ENCODE measurements at regions not wholly inside any gene's neighbourhood (a gene's known extent, or its start where the extent isn't known, plus 50 kb on each side); places are given as distances from the start of the nearest gene placed in this dataset.

DNA sequence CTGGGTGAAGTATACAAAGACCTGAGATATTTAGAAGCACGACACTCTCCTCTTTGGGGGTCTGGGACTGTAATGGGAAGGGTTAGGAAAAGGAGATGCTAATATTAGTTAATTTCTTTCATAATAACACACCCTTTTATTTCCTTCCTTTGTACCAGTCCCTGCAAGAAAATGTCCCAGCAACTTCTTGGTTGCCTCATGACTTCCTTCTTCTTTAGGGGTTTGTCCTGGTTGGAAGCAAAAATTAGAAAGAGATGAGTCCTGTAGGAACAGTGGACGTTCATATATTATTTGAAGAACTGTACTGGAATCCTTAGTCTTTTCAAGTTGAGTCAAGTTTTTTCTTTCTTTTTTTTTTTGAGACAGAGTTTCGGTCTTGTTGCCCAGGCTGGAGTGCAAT, 227.8 kb upstream of the TBL1XR1 start:
- DNase-seq, result no peak
- H3K4me3 Mint-ChIP-seq, result no peak overlapping the region
- H3K27ac Mint-ChIP-seq, result no peak overlapping the region
- H3K27me3 Mint-ChIP-seq, result no peaks in the 10 kb centered on the region
- H3K9me3 Mint-ChIP-seq, result no peaks in the 10 kb centered on the region
- no peaks in the 10 kb centered on the region for H3K36me3 Mint-ChIP-seq (ENCODE audit: low read depth)
- ATAC-seq, result no peak
- peaks cover 38% of the 10 kb centered on the region for H3K4me1 Mint-ChIP-seq

GRCh38 chr3:177426106-177426877, 229.0 kb upstream of the TBL1XR1 start:
- Mint-ChIP-seq H3K4me1 (peaks cover 27% of the 10 kb centered on the region), H3K27ac (peak overlapping the region; percentile 89)

GRCh38 chr3:177426878-177427495, 229.7 kb upstream of the TBL1XR1 start:
- Mint-ChIP-seq H3K27ac (peak overlapping the region; percentile 89), H3K36me3 (ENCODE audit: low read depth) (no peaks in the 10 kb centered on the region), H3K4me3 (peak overlapping the region; percentile 61), H3K4me1 (peaks cover 24% of the 10 kb centered on the region), H3K9me3 (no peaks in the 10 kb centered on the region), H3K27me3 (no peaks in the 10 kb centered on the region)
- DNase-seq (peak; percentile 22), ATAC-seq (peak; percentile 97)

More at GRCh38 chr3:177426106-177426877, 229.0 kb upstream of the TBL1XR1 start:
- ATAC-seq (no peak), DNase-seq (no peak)
- Mint-ChIP-seq H3K36me3 (ENCODE audit: low read depth) (no peaks in the 10 kb centered on the region), H3K9me3 (no peaks in the 10 kb centered on the region), H3K27me3 (no peaks in the 10 kb centered on the region), H3K4me3 (no peak overlapping the region)

GRCh38 chr3:177427540-177427939, 230.3 kb upstream of the TBL1XR1 start:
- no peaks in the 10 kb centered on the region for H3K27me3 Mint-ChIP-seq
- ATAC-seq, result peak; percentile 48
- peak overlapping the region; percentile 89 for H3K27ac Mint-ChIP-seq
- no peaks in the 10 kb centered on the region for H3K36me3 Mint-ChIP-seq (ENCODE audit: low read depth)
- H3K4me1 Mint-ChIP-seq, result peaks cover 21% of the 10 kb centered on the region
- no peaks in the 10 kb centered on the region for H3K9me3 Mint-ChIP-seq
- peak overlapping the region; percentile 61 for H3K4me3 Mint-ChIP-seq
- DNase-seq, result no peak

DNA sequence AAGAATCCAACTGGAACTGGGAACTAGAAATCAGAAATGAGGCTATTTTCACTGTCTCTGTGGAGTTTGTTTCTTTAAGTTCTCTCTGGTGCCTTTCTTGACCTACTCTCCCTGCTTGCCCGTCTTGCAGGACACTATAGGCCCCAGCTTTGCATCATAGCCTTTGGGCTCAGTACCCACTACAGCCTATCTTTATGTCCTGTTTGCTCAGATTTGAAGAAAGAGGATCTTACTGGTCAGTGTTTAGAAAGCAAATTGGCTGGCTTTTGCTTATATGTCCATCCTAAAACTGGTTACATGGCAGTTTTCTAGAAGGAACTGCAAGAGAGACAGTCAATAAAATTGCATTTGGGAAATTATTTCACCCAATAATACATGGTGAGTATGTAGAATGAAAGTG, 231.8 kb upstream of the TBL1XR1 start:
- H3K4me1 Mint-ChIP-seq, result peaks cover 21% of the 10 kb centered on the region
- no peaks in the 10 kb centered on the region for H3K9me3 Mint-ChIP-seq
- no peak overlapping the region for H3K27ac Mint-ChIP-seq
- H3K4me3 Mint-ChIP-seq, result no peak overlapping the region
- H3K27me3 Mint-ChIP-seq, result no peaks in the 10 kb centered on the region
- no peaks in the 10 kb centered on the region for H3K36me3 Mint-ChIP-seq (ENCODE audit: low read depth)
- ATAC-seq, result no peak
- no peak for DNase-seq

- no peak for ATAC-seq
- Mint-ChIP-seq H3K27ac (no peak overlapping the region), H3K27me3 (no peaks in the 10 kb centered on the region), H3K4me3 (no peak overlapping the region), H3K4me1 (peaks cover 21% of the 10 kb centered on the region), H3K9me3 (no peaks in the 10 kb centered on the region), H3K36me3 (ENCODE audit: low read depth) (no peaks in the 10 kb centered on the region)
- DNase-seq, result no peak
Observed at GRCh38 chr3:177429771-177430170, 232.5 kb upstream of the TBL1XR1 start.

DNA sequence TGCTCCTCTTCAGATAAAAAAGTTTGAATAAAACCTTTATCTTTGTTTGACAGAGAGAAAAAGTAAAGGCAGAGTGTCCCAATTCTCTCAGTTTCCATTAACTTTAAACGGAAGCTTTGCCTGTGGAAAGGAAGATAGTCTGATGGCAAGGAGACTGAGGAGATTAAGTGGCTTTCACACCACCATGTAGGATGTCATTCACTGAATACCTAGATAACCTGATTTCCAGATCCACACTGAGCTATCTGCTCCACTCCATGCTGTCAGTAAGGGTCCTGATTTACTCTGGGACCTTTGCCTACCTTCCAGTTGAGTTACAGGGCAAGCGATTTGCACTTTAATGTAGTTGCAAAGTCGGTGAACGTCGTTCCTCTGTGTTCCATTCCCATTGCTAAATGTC, 233.4 kb upstream of the TBL1XR1 start:
- Mint-ChIP-seq H3K4me1 (peaks cover 21% of the 10 kb centered on the region), H3K4me3 (no peak overlapping the region), H3K9me3 (no peaks in the 10 kb centered on the region), H3K36me3 (ENCODE audit: low read depth) (no peaks in the 10 kb centered on the region), H3K27ac (no peak overlapping the region), H3K27me3 (no peaks in the 10 kb centered on the region)
- DNase-seq, result no peak
- no peak for ATAC-seq

DNA sequence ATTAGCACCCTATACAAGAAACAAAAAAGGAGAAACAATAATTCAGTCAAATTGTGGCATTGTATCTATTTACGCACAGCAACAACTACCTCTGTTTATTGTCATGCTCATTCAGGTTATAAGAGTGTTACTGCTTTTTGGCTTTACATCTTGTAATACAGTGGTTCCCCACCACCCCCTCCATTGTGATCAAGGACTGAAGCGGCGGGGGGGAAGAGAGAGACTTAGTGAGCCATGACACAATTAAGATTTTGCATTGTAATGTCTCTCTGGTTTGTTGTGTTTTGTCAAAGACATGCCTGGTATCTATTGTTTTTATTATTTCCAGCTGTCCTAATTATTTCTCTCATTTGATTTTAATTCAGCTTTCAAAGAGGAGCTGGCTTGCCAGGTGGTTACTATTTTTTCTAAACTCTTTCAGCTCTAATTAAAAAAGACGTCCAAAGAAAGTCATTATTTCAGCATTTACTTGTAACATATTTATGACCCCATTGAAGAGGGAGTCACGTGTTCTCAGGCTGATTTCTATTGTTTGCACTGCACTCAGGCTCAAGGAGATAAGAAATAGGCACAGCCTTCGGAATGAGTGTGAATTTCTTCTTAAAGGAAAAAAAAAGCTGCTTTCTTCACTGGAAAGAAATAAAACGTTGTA, 234.4 kb upstream of the TBL1XR1 start:
- no peak overlapping the region for H3K4me3 Mint-ChIP-seq
- DNase-seq (no peak), ATAC-seq (no peak)
- no peak overlapping the region for H3K27ac Mint-ChIP-seq
- no peaks in the 10 kb centered on the region for H3K36me3 Mint-ChIP-seq (ENCODE audit: low read depth)
- H3K9me3 Mint-ChIP-seq, result no peaks in the 10 kb centered on the region
- H3K27me3 Mint-ChIP-seq, result no peaks in the 10 kb centered on the region
- H3K4me1 Mint-ChIP-seq, result peaks cover 15% of the 10 kb centered on the region

DNA sequence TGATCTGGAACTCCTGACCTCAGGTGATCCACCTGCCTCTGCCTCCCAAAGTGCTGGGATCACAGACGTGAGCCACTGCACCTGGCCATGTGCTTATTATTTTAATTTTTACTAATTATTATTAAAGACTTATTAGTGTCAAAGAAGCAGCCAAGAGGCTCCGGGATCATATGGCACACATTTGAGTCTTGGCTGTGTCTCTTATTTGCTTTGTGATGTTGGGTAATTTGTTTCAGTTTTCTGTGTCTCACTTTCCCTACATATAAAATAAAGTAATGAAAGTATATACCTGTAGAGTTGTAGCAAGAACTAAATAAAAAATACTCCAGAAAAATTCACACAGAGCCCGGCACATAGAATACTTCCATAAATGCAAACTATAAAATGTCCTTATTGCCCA, 238.0 kb upstream of the TBL1XR1 start:
- no peak overlapping the region for H3K4me3 Mint-ChIP-seq
- H3K9me3 Mint-ChIP-seq, result no peaks in the 10 kb centered on the region
- no peaks in the 10 kb centered on the region for H3K36me3 Mint-ChIP-seq (ENCODE audit: low read depth)
- DNase-seq, result no peak
- no peaks in the 10 kb centered on the region for H3K27me3 Mint-ChIP-seq
- no peak overlapping the region for H3K27ac Mint-ChIP-seq
- ATAC-seq, result no peak
- no peaks in the 10 kb centered on the region for H3K4me1 Mint-ChIP-seq

- Mint-ChIP-seq H3K4me1 (peaks cover 5% of the 10 kb centered on the region), H3K27ac (no peak overlapping the region), H3K9me3 (no peaks in the 10 kb centered on the region), H3K4me3 (no peak overlapping the region), H3K27me3 (no peaks in the 10 kb centered on the region), H3K36me3 (ENCODE audit: low read depth) (no peaks in the 10 kb centered on the region)
- ATAC-seq, result no peak
- no peak for DNase-seq
Observed at GRCh38 chr3:177437513-177438337, 240.4 kb upstream of the TBL1XR1 start.

- Mint-ChIP-seq H3K4me3 (no peak overlapping the region), H3K27me3 (no peaks in the 10 kb centered on the region), H3K36me3 (ENCODE audit: low read depth) (no peaks in the 10 kb centered on the region), H3K9me3 (no peaks in the 10 kb centered on the region), H3K27ac (no peak overlapping the region), H3K4me1 (peaks cover 5% of the 10 kb centered on the region)
- DNase-seq, result no peak
- ATAC-seq, result no peak
Observed at GRCh38 chr3:177438596-177439220, 241.4 kb upstream of the TBL1XR1 start.

DNA sequence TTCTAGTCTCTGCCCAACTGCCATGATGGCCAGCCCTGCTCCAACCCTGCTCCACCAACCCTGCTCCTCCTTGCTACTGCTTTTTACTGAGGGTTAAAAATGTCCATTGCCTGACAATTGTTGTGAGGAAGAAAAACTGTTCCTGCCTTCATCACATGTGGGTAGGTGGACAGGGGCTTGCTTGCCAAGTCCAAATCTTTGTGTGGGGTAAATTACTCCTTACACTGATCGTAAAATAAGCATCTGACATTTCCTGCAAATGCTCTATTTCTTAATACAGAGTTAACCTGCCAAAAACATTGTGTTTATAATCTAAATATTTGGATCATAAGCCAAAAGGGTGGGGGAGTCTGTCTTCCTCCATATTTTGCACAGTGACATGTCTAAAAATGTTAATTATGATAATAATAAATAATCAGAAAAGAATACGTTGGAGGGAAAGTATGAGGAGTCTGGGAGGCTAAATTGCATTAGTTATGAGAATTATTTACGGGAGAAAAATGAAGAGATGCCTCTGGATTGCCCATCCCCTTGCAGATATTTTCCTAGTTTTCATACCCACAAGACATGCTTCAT, 242.5 kb upstream of the TBL1XR1 start:
- DNase-seq, result no peak

GRCh38 chr3:177440456-177441104, 243.3 kb upstream of the TBL1XR1 start:
- Mint-ChIP-seq H3K36me3 (ENCODE audit: low read depth) (no peaks in the 10 kb centered on the region), H3K9me3 (no peaks in the 10 kb centered on the region), H3K27ac (no peak overlapping the region), H3K27me3 (no peaks in the 10 kb centered on the region), H3K4me1 (peaks cover 5% of the 10 kb centered on the region), H3K4me3 (no peak overlapping the region)
- DNase-seq (no peak), ATAC-seq (no peak)

More for the DNA sequence above, 242.5 kb upstream of the TBL1XR1 start:
- Mint-ChIP-seq H3K4me1 (peaks cover 5% of the 10 kb centered on the region), H3K27me3 (no peaks in the 10 kb centered on the region), H3K9me3 (no peaks in the 10 kb centered on the region), H3K27ac (no peak overlapping the region), H3K36me3 (ENCODE audit: low read depth) (no peaks in the 10 kb centered on the region), H3K4me3 (no peak overlapping the region)
- no peak for ATAC-seq

All from activated naive CD8-positive, alpha-beta T cell treated with anti-CD3 and anti-CD28 coated beads, Interleukin-2, amount 50 U/mL, for 24 hours (primary cell).